ENCODE measurements at regions not wholly inside any gene's neighbourhood (a gene's known extent, or its start where the extent isn't known, plus 50 kb on each side); places are given as distances from the start of the nearest gene placed in this dataset.

DNA sequence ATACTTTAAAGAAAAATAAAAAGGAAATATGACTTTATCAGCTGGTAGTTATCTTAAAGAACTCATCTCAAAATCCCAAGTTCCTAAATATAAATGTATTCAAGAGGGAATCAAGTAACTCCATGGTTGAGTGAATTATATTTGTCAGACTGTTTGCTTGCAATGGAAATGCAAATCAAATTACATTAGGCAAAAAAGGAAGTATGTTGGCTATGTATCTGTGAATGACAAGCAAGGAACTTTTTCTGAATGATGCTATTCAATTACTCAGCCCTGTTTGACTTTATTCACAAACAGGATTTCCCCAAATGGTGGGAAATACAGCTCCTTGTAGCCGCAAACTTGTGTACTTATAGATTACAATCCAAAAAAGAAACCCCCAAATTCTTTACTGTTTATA is 309.1 kb downstream of the ARL6IP6 start:
- Histone ChIP-seq H2AFZ (ENCODE audit: low read depth, low read length) (no peak overlapping the region), H3K27me3 (ENCODE audit: low read depth, low read length) (no peaks in the 10 kb centered on the region)
- TF ChIP-seq, protein P1, sequence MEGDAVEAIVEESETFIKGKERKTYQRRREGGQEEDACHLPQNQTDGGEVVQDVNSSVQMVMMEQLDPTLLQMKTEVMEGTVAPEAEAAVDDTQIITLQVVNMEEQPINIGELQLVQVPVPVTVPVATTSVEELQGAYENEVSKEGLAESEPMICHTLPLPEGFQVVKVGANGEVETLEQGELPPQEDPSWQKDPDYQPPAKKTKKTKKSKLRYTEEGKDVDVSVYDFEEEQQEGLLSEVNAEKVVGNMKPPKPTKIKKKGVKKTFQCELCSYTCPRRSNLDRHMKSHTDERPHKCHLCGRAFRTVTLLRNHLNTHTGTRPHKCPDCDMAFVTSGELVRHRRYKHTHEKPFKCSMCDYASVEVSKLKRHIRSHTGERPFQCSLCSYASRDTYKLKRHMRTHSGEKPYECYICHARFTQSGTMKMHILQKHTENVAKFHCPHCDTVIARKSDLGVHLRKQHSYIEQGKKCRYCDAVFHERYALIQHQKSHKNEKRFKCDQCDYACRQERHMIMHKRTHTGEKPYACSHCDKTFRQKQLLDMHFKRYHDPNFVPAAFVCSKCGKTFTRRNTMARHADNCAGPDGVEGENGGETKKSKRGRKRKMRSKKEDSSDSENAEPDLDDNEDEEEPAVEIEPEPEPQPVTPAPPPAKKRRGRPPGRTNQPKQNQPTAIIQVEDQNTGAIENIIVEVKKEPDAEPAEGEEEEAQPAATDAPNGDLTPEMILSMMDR (IDR thresholded peaks at IDR 0.05; ENCODE audit: low read depth, low read length), result no peak
- TF ChIP-seq EZH2phosphoT487 (IDR thresholded peaks at IDR 0.05; ENCODE audit: low read depth), result no peak

DNA sequence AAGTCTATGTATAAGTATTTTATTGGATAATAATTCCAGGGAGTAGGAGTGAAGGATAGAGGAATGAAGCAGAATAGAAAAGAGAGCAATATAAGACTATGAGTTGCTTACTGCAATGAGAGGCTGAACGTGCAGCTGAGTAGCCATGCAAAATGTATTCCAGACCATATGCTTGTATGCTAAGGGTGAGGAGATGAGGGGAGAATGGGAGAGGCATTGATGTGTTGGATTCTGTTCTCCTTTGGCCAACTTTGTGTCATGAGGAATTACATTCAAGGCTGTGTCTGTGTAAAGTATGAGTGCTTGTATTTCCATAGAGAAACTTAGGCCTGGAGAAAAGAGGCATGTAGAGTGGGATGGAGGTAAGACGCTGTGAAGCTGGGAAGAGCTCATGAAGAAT is 301.8 kb downstream of the ARL6IP6 start:
- H3K9me3 ChIP-seq (ENCODE audit: insufficient read depth, low read length), result peaks cover 10% of the 10 kb centered on the region; the same call in 1 of the 2 replicates
- H3K27ac ChIP-seq (ENCODE audit: low read length), result no peak overlapping the region
- no peak overlapping the region for H3K4me3 ChIP-seq (ENCODE audit: low read length)
- no peaks in the 10 kb centered on the region for H4K20me1 ChIP-seq (ENCODE audit: insufficient read depth, low read length)
- no peak overlapping the region for H2AFZ ChIP-seq (ENCODE audit: low read depth, low read length)
- H3K9ac ChIP-seq (ENCODE audit: low read length), result no peak overlapping the region
- no peaks in the 10 kb centered on the region for H3K4me1 ChIP-seq (ENCODE audit: low read length)
- H3K27me3 ChIP-seq (ENCODE audit: low read depth, low read length), result no peaks in the 10 kb centered on the region
- H3K4me2 ChIP-seq (ENCODE audit: low read length), result no peak overlapping the region
- H3K36me3 ChIP-seq (replicated peaks; ENCODE audit: low read depth, low read length), result no peaks in the 10 kb centered on the region
- no peaks in the 10 kb centered on the region for H3K79me2 ChIP-seq (ENCODE audit: low read length)
- no peak for TF ChIP-seq EZH2phosphoT487 (IDR thresholded peaks at IDR 0.05; ENCODE audit: low read depth)
- TF ChIP-seq, protein P1 (IDR thresholded peaks at IDR 0.05; ENCODE audit: low read depth, low read length), result no peak

More for the DNA sequence above, 309.1 kb downstream of the ARL6IP6 start:
- Histone ChIP-seq H3K27ac (ENCODE audit: low read length) (no peak overlapping the region), H4K20me1 (ENCODE audit: insufficient read depth, low read length) (no peaks in the 10 kb centered on the region), H3K4me3 (ENCODE audit: low read length) (no peak overlapping the region), H3K9ac (ENCODE audit: low read length) (no peak overlapping the region), H3K36me3 (replicated peaks; ENCODE audit: low read depth, low read length) (no peaks in the 10 kb centered on the region), H3K4me1 (ENCODE audit: low read length) (no peaks in the 10 kb centered on the region), H3K4me2 (ENCODE audit: low read length) (no peak overlapping the region), H3K9me3 (ENCODE audit: insufficient read depth, low read length) (no peaks in the 10 kb centered on the region), H3K79me2 (ENCODE audit: low read length) (no peaks in the 10 kb centered on the region)

GRCh38 chr2:153005071-153005730 is 286.8 kb downstream of the ARL6IP6 start:
- Histone ChIP-seq H3K4me2 (ENCODE audit: low read length) (peak overlapping the region; percentile 93), H3K4me1 (ENCODE audit: low read length) (peaks cover 24% of the 10 kb centered on the region), H3K4me3 (ENCODE audit: low read length) (peak overlapping the region; percentile 67), H3K27me3 (ENCODE audit: low read depth, low read length) (no peaks in the 10 kb centered on the region), H3K9ac (ENCODE audit: low read length) (no peak overlapping the region), H4K20me1 (ENCODE audit: insufficient read depth, low read length) (0 out of 2 replicates have a peak, but pooled peaks cover 7% of the 10 kb centered on the region), H3K36me3 (replicated peaks; ENCODE audit: low read depth, low read length) (no peaks in the 10 kb centered on the region), H2AFZ (ENCODE audit: low read depth, low read length) (no peak overlapping the region), H3K79me2 (ENCODE audit: low read length) (no peaks in the 10 kb centered on the region), H3K27ac (ENCODE audit: low read length) (peak overlapping the region; percentile 34; the same call in 1 of the 2 replicates), H3K9me3 (ENCODE audit: insufficient read depth, low read length) (no peaks in the 10 kb centered on the region)
- no peak for TF ChIP-seq EZH2phosphoT487 (IDR thresholded peaks at IDR 0.05; ENCODE audit: low read depth)
- TF ChIP-seq, protein P1 (IDR thresholded peaks at IDR 0.05; ENCODE audit: low read depth, low read length), result no peak

DNA sequence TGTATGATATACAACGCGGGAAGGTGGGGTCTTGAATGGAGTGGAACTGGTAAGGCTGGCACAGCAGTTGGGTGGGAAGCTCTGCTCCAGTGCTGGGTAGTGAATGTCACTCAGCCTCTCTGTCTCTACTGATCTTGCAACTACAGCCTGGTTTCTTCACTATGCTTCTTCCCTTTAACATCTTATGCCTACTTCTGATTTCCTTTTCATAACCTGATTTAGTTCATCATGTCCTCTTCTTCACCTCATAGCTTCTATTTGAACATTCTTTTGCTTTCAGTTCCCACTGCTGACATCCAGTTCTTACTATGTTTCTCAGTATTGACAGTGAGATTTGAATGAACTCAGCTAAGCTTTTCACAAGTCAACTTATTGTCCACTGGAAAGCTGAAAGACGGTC is 286.2 kb downstream of the ARL6IP6 start:
- H3K27me3 ChIP-seq (ENCODE audit: low read depth, low read length), result no peaks in the 10 kb centered on the region
- 0 out of 2 replicates have a peak, but pooled peaks cover 7% of the 10 kb centered on the region for H4K20me1 ChIP-seq (ENCODE audit: insufficient read depth, low read length)
- H3K79me2 ChIP-seq (ENCODE audit: low read length), result no peaks in the 10 kb centered on the region
- H3K9ac ChIP-seq (ENCODE audit: low read length), result no peak overlapping the region
- no peak for TF ChIP-seq EZH2phosphoT487 (IDR thresholded peaks at IDR 0.05; ENCODE audit: low read depth)
- H3K4me2 ChIP-seq (ENCODE audit: low read length), result peak overlapping the region; percentile 93
- peaks cover 24% of the 10 kb centered on the region for H3K4me1 ChIP-seq (ENCODE audit: low read length)
- no peaks in the 10 kb centered on the region for H3K36me3 ChIP-seq (replicated peaks; ENCODE audit: low read depth, low read length)
- no peak overlapping the region for H2AFZ ChIP-seq (ENCODE audit: low read depth, low read length)
- H3K4me3 ChIP-seq (ENCODE audit: low read length), result peak overlapping the region; percentile 67
- H3K9me3 ChIP-seq (ENCODE audit: insufficient read depth, low read length), result no peaks in the 10 kb centered on the region
- H3K27ac ChIP-seq (ENCODE audit: low read length), result peak overlapping the region; percentile 34
